ENCODE measurements at regions not wholly inside any gene's neighbourhood (a gene's known extent, or its start where the extent isn't known, plus 50 kb on each side); places are given as distances from the start of the nearest gene placed in this dataset.

GRCh38 chr1:38115682-38116202 lies 69.1 kb upstream of the POU3F1 start:
- no peaks in the 10 kb centered on the region for H3K36me3 ChIP-seq (ENCODE audit: control insufficient read depth, insufficient read depth, low read length)
- H3K9me3 ChIP-seq (replicated peaks; ENCODE audit: control insufficient read depth, insufficient read depth, low read depth, low read length): no peaks in the 10 kb centered on the region
- in situ Hi-C loops (cut with MboI): no loop called here
- H4K20me1 ChIP-seq (replicated peaks; ENCODE audit: control insufficient read depth, insufficient read depth, low read length): peaks cover 2% of the 10 kb centered on the region; the same call in 1 of the 2 replicates
- H3K9ac ChIP-seq (ENCODE audit: insufficient read depth in 1 of 2, low read depth in 2 of 2, low read length in 2 of 2): no peak overlapping the region
- no peak for DNase-seq (ENCODE audit: extremely low read depth in 1 of 4, low spot score in 3 of 4)
- ATAC-seq: no peak
- WGBS (ENCODE audit: insufficient coverage, low coverage, missing lambda C conversion rate): 5% methylated on average over 9 of the region's 9 CpGs
- CTCF ChIA-PET (ENCODE audit: low intra/inter-chr PET ratio): no interaction called here
- no peak overlapping the region for H3K4me2 ChIP-seq (ENCODE audit: insufficient read depth, low read length)
- no peaks in the 10 kb centered on the region for H3K4me1 ChIP-seq (replicated peaks in 1 of 2; ENCODE audit: control insufficient read depth in 2 of 2, insufficient read depth in 2 of 2, low read length in 2 of 2)
- intact Hi-C loops (cut with micrococcal nuclease): no loop called here
- H3K4me3 ChIP-seq: no peak overlapping the region
- BruUV-seq (replicated peaks): no TSS peak
- no peaks in the 10 kb centered on the region for H3K79me2 ChIP-seq (ENCODE audit: control insufficient read depth, insufficient read depth, low read length)
- H3K27ac ChIP-seq (ENCODE audit: extremely low read depth, low read depth, low read length): no peak overlapping the region
- no peak overlapping the region for H2AFZ ChIP-seq (ENCODE audit: low read depth, low read length)
- H3K9me1 ChIP-seq (ENCODE audit: control insufficient read depth, insufficient read depth, low read length): no peaks in the 10 kb centered on the region
- H3K27me3 ChIP-seq (ENCODE audit: control insufficient read depth in 2 of 2, insufficient read depth in 2 of 2, low read length in 2 of 2): peaks cover 46 to 90% of the 10 kb centered on the region in 2 experiments
- no peak for FAIRE-seq
- POLR2A ChIA-PET: no interaction called here
- TF ChIP-seq ZBTB40 (IDR thresholded peaks at IDR 0.05) (no peak), ZBTB40 (CRISPR knock-in tag; IDR thresholded peaks at IDR 0.05) (no peak), ETV6 (IDR thresholded peaks at IDR 0.05; ENCODE audit: borderline replicate concordance in 1 of 2, low read depth in 2 of 2, low read length in 1 of 2) (no peak), ETV6 (CRISPR knock-in tag; IDR thresholded peaks at IDR 0.05; ENCODE audit: borderline replicate concordance) (no peak), RAD21 (CRISPR knock-in tag; conservative IDR thresholded peaks at IDR 0.05 in 1 of 2, IDR thresholded peaks at IDR 0.05 in 1 of 2) (no peak), ATF3 (IDR thresholded peaks at IDR 0.05) (no peak), ATF3 (CRISPR knock-in tag; conservative IDR thresholded peaks at IDR 0.05) (no peak), ETV1 (tag; conservative IDR thresholded peaks at IDR 0.05; ENCODE audit: low read depth) (no peak), SMAD2 (IDR thresholded peaks at IDR 0.05; ENCODE audit: low read depth, low read length) (no peak), ZNF512 (tag; IDR thresholded peaks at IDR 0.05) (no peak)

Measured in K562 (cell line).